ENCODE measurements at regions not wholly inside any gene's neighbourhood (a gene's known extent, or its start where the extent isn't known, plus 50 kb on each side); places are given as distances from the start of the nearest gene placed in this dataset.
A peak's percentile ranks its signal among the peaks of the same experiment; 100 is the strongest.

DNA sequence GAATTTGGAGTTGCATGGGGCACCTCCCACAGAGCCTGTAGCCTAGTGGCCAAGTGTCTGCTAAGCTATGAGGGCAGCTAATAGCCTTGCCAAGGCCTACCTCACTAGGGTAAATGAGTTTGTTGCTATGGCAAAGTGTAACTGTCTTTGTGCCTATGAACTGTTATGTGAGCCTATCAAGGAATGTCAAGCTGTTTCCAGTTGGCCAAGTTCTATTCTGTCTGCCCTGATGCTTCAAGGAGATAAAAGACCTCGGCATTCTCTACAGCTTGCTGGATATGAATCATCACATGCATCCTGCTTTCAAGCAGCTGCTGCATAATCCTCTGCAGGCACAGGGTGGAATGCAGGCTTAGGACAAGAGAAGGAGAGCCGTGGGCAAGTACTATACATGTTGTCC lies 69.8 kb upstream of the CCDC112 start:
- Histone ChIP-seq H2BK15ac (ENCODE audit: low read depth, low read length) (peak overlapping the region; percentile 29; the same call in 1 of the 3 replicates), H2AK9ac (replicated peaks; ENCODE audit: low read depth, low read length, poor library complexity) (peak overlapping the region; percentile 21), H3K27me3 (ENCODE audit: control insufficient read depth, insufficient read depth, low read length) (no peaks in the 10 kb centered on the region), H3K56ac (ENCODE audit: extremely low read depth, insufficient read depth, low read length) (no peak overlapping the region), H3K14ac (replicated peaks; ENCODE audit: low read depth, low read length) (peak overlapping the region; percentile 57), H3K18ac (ENCODE audit: low read depth, low read length) (no peak overlapping the region), H3K4me3 (ENCODE audit: insufficient read depth, low read depth, low read length) (no peak overlapping the region), H3K9me1 (ENCODE audit: insufficient read depth, low read length) (peaks cover 8% of the 10 kb centered on the region; the same call in 1 of the 2 replicates), H4K8ac (ENCODE audit: low read depth in 2 of 2, low read length in 2 of 2) (peak overlapping the region in 1 of 2 experiments; percentile 66; a peak in 2 of 4 replicates), H2BK20ac (ENCODE audit: low read depth, low read length) (peak overlapping the region; percentile 44), H3K4me2 (ENCODE audit: low read depth, low read length) (peak overlapping the region; percentile 4; the same call in 1 of the 2 replicates), H3K36me3 (ENCODE audit: control insufficient read depth, insufficient read depth, low read length) (no peaks in the 10 kb centered on the region), H3K9me3 (ENCODE audit: control insufficient read depth, insufficient read depth, low read length) (no peaks in the 10 kb centered on the region), H2BK120ac (ENCODE audit: low read depth, low read length) (peak overlapping the region; percentile 74), H2AK5ac (ENCODE audit: low read depth, low read length) (peak overlapping the region; percentile 32; the same call in 1 of the 2 replicates), H3K4me1 (ENCODE audit: control insufficient read depth, insufficient read depth, low read length) (peaks cover 5% of the 10 kb centered on the region), H2AFZ (replicated peaks; ENCODE audit: low read length, poor library complexity) (peak overlapping the region; percentile 61), H3K4ac (ENCODE audit: low read depth, low read length) (peak overlapping the region; percentile 54), H4K5ac (ENCODE audit: low read depth, low read length) (no peak overlapping the region), H3K79me1 (ENCODE audit: low read depth in 1 of 2, low read length in 2 of 2) (no peaks in the 10 kb centered on the region), H2BK5ac (ENCODE audit: low read depth, low read length, poor library complexity, severe bottlenecking) (peak overlapping the region; percentile 51), H3K9ac (ENCODE audit: low read depth, low read length) (no peak overlapping the region), H4K91ac (ENCODE audit: insufficient read depth, low read depth, low read length) (no peak overlapping the region), H4K20me1 (ENCODE audit: insufficient read depth, low read length) (no peaks in the 10 kb centered on the region), H3K27ac (ENCODE audit: insufficient read depth, low read length) (no peak overlapping the region), H3K23ac (ENCODE audit: low read depth, low read length) (no peak overlapping the region; the same call in 1 of the 2 replicates)
- peak; percentile 98 for ATAC-seq (ENCODE audit: low read depth)
- DNase-seq: peak; percentile 94
- ChIA-PET POLR2A (ENCODE audit: unreplicated experiment) (no interaction called here), CTCF (interaction anchor here (0.6 to 1.0 kb wide), 2 partner anchors 14 to 15 kb away, joined by 3 read pairs; no protein-coding TSS in a partner anchor)
- WGBS, 2 experiments (ENCODE audit: extremely low coverage in 2 of 2, insufficient read length in 1 of 2): no CpG with 5 or more reads among the region's 2 CpGs
- dilution Hi-C loops (cut with HindIII; ENCODE audit: low sequenced_read_pairs, unreplicated experiment) (no loop called here), intact Hi-C loops (cut with micrococcal nuclease) (no loop called here), in situ Hi-C loops (cut with MboI; ENCODE audit: low sequenced_read_pairs) (no loop called here)
- no TSS peak for BruUV-seq (replicated peaks)
- no peak for TF ChIP-seq MAZ (IDR thresholded peaks at IDR 0.05; ENCODE audit: borderline replicate concordance, low read depth, low read length)
- TF ChIP-seq SMC3 (IDR thresholded peaks at IDR 0.05; ENCODE audit: low read depth, low read length): 0 out of 2 replicates have a peak, but pooled peaks have one; percentile 9
- TF ChIP-seq FOS (IDR thresholded peaks at IDR 0.05; ENCODE audit: low read depth, low read length): peak; percentile 49; the same call in 1 of the 2 replicates
- no peak for TF ChIP-seq ELK1 (IDR thresholded peaks at IDR 0.05; ENCODE audit: borderline replicate concordance, low read depth, low read length)
- TF ChIP-seq RFX5 (IDR thresholded peaks at IDR 0.05; ENCODE audit: low read depth, low read length): no peak
- no peak for TF ChIP-seq NFE2L2 (IDR thresholded peaks at IDR 0.05; ENCODE audit: low read depth, low read length)
- TF ChIP-seq MXI1 (IDR thresholded peaks at IDR 0.05; ENCODE audit: borderline replicate concordance, low read depth, low read length): no peak
- TF ChIP-seq BHLHE40 (IDR thresholded peaks at IDR 0.05; ENCODE audit: low read depth, low read length): peak; percentile 47
- peak; percentile 1; the same call in 1 of the 2 replicates for TF ChIP-seq CEBPB (IDR thresholded peaks at IDR 0.05; ENCODE audit: low read depth, low read length)

Data from IMR-90 (cell line).